Astrocyte (in vitro differentiated cells and primary cell): ENCODE measurements at regions not wholly inside any gene's neighbourhood (a gene's known extent, or its start where the extent isn't known, plus 50 kb on each side); places are given as distances from the start of the nearest gene placed in this dataset.

Experiments used
- DNase-seq: peaks from one replicate; pipeline ENCODE4 v3.0.0-alpha.2; 2010; ENCODE audit warnings: low read depth
- FAIRE-seq: peaks from 2 replicates; lab custom pipeline; 2011; peaks lifted over from hg19 to GRCh38; lab: Jason Lieb, UNC
- H2AFZ ChIP-seq: 2 replicates; pipeline ENCODE4 v1.6.0; 2012; ENCODE audit warnings: low read depth, low read length, inconsistent platforms
- H3K27ac ChIP-seq: 2 replicates; pipeline ENCODE4 v1.5.1; 2011; ENCODE audit warnings: low read depth, low read length, inconsistent platforms
- H3K27me3 ChIP-seq: 2 replicates; pipeline ENCODE4 v1.6.0; 2011; ENCODE audit warnings: low read length, inconsistent platforms; ENCODE audit not compliant: insufficient read depth
- H3K36me3 ChIP-seq: 2 replicates; pipeline ENCODE4 v1.5.1; 2011; ENCODE audit warnings: low read length, inconsistent platforms; ENCODE audit not compliant: insufficient read depth
- H3K4me1 ChIP-seq: 2 replicates; pipeline ENCODE4 v1.5.1; 2011; ENCODE audit warnings: low read length, inconsistent platforms; ENCODE audit not compliant: insufficient read depth
- H3K4me2 ChIP-seq: 2 replicates; pipeline ENCODE4 v1.6.0; 2012; ENCODE audit warnings: low read length, inconsistent platforms
- H3K4me3 ChIP-seq: 2 replicates; pipeline ENCODE4 v1.5.1; 2011; ENCODE audit warnings: low read depth, mild to moderate bottlenecking, low read length, inconsistent platforms; ENCODE audit not compliant: insufficient read depth
- H3K79me2 ChIP-seq: 2 replicates; pipeline ENCODE4 v1.6.0; 2012; ENCODE audit warnings: mild to moderate bottlenecking, low read length, inconsistent platforms; ENCODE audit not compliant: insufficient read depth
- H3K9ac ChIP-seq: 2 replicates; pipeline ENCODE4 v1.6.0; 2012; ENCODE audit warnings: mild to moderate bottlenecking, low read length, inconsistent platforms
- H3K9me3 ChIP-seq: 2 replicates; pipeline ENCODE4 v1.5.1; 2012; ENCODE audit warnings: low read depth, mild to moderate bottlenecking, low read length, inconsistent platforms; ENCODE audit not compliant: insufficient read depth
- H4K20me1 ChIP-seq: 2 replicates; pipeline ENCODE4 v1.6.0; 2012; ENCODE audit warnings: low read length, inconsistent platforms; ENCODE audit not compliant: insufficient read depth
- H3K27ac Mint-ChIP-seq: one replicate; pipeline ENCODE4 v1.8.0; 2021; ENCODE audit warnings: mild to moderate bottlenecking, mixed read lengths; ENCODE audit not compliant: unreplicated experiment
- H3K27me3 Mint-ChIP-seq: one replicate; pipeline ENCODE4 v1.8.0; 2021; ENCODE audit warnings: low read depth, mixed read lengths; ENCODE audit not compliant: unreplicated experiment
- H3K36me3 Mint-ChIP-seq: one replicate; pipeline ENCODE4 v1.8.0; 2021; ENCODE audit warnings: low read depth, mixed read lengths; ENCODE audit not compliant: unreplicated experiment
- H3K4me1 Mint-ChIP-seq: one replicate; pipeline ENCODE4 v1.8.0; 2021; ENCODE audit warnings: low read depth, mixed read lengths; ENCODE audit not compliant: unreplicated experiment
- H3K4me3 Mint-ChIP-seq: one replicate; pipeline ENCODE4 v1.8.0; 2021; ENCODE audit warnings: mild to moderate bottlenecking, moderate library complexity, mixed read lengths; ENCODE audit not compliant: unreplicated experiment
- H3K9me3 Mint-ChIP-seq: one replicate; pipeline ENCODE4 v1.8.0; 2021; ENCODE audit warnings: mild to moderate bottlenecking, mixed read lengths; ENCODE audit not compliant: unreplicated experiment
- CTCF ChIP-seq: IDR thresholded peaks from 2 replicates; pipeline ENCODE4 v1.5.1; 2011; ENCODE audit warnings: low read depth, mild to moderate bottlenecking, inconsistent platforms, low read length, moderate library complexity; ENCODE audit not compliant: insufficient read depth
- EZH2 ChIP-seq: IDR thresholded peaks from 2 replicates; pipeline ENCODE4 v1.6.1; 2012; ENCODE audit warnings: mild to moderate bottlenecking, low read length, inconsistent platforms; ENCODE audit not compliant: insufficient read depth

GRCh38 chr2:116340690-116341089 lies 1473.8 kb upstream of the DDX18 start:
- FAIRE-seq (no peak), DNase-seq (no peak)
- Histone ChIP-seq H3K9me3 (no peaks in the 10 kb centered on the region), H3K27ac (no peak overlapping the region), H3K36me3 (no peaks in the 10 kb centered on the region), H3K9ac (no peak overlapping the region), H3K79me2 (no peaks in the 10 kb centered on the region), H2AFZ (no peak overlapping the region), H3K4me1 (no peaks in the 10 kb centered on the region), H3K4me2 (no peak overlapping the region), H3K27me3 (no peaks in the 10 kb centered on the region), H3K4me3 (no peak overlapping the region), H4K20me1 (no peaks in the 10 kb centered on the region)
- Mint-ChIP-seq H3K36me3 (no peaks in the 10 kb centered on the region), H3K27ac (no peak overlapping the region), H3K27me3 (no peaks in the 10 kb centered on the region), H3K4me1 (no peaks in the 10 kb centered on the region), H3K9me3 (peaks cover 2% of the 10 kb centered on the region), H3K4me3 (no peak overlapping the region)
- TF ChIP-seq CTCF (no peak), EZH2 (no peak)

GRCh38 chr2:116366212-116366611 lies 1448.3 kb upstream of the DDX18 start:
- Histone ChIP-seq H3K4me3 (no peak overlapping the region), H3K36me3 (no peaks in the 10 kb centered on the region), H2AFZ (no peak overlapping the region), H3K9me3 (no peaks in the 10 kb centered on the region), H3K27me3 (no peaks in the 10 kb centered on the region), H3K79me2 (no peaks in the 10 kb centered on the region), H3K9ac (no peak overlapping the region), H3K4me2 (no peak overlapping the region), H3K27ac (no peak overlapping the region), H3K4me1 (no peaks in the 10 kb centered on the region), H4K20me1 (no peaks in the 10 kb centered on the region)
- Mint-ChIP-seq H3K27ac (no peak overlapping the region), H3K27me3 (no peaks in the 10 kb centered on the region), H3K36me3 (no peaks in the 10 kb centered on the region), H3K9me3 (peaks cover 4% of the 10 kb centered on the region), H3K4me1 (no peaks in the 10 kb centered on the region), H3K4me3 (no peak overlapping the region)
- DNase-seq (no peak), FAIRE-seq (no peak)
- TF ChIP-seq CTCF (no peak), EZH2 (no peak)

- Mint-ChIP-seq H3K9me3 (no peaks in the 10 kb centered on the region), H3K27ac (no peak overlapping the region), H3K27me3 (no peaks in the 10 kb centered on the region), H3K4me3 (no peak overlapping the region), H3K4me1 (no peaks in the 10 kb centered on the region), H3K36me3 (no peaks in the 10 kb centered on the region)
- Histone ChIP-seq H3K4me3 (no peak overlapping the region), H3K9me3 (peaks cover 2% of the 10 kb centered on the region), H3K27me3 (no peaks in the 10 kb centered on the region), H3K36me3 (no peaks in the 10 kb centered on the region), H2AFZ (no peak overlapping the region), H4K20me1 (no peaks in the 10 kb centered on the region), H3K27ac (no peak overlapping the region), H3K4me2 (no peak overlapping the region), H3K9ac (no peak overlapping the region), H3K79me2 (no peaks in the 10 kb centered on the region), H3K4me1 (no peaks in the 10 kb centered on the region)
- FAIRE-seq (no peak), DNase-seq (no peak)
- TF ChIP-seq CTCF (no peak), EZH2 (no peak)
Observed at GRCh38 chr2:116378786-116379185, 1435.7 kb upstream of the DDX18 start.
